Non-pigmented ciliary epithelial cell (primary cell): ENCODE measurements at regions not wholly inside any gene's neighbourhood (a gene's known extent, or its start where the extent isn't known, plus 50 kb on each side); places are given as distances from the start of the nearest gene placed in this dataset.
"Not testable (repeated sequence)": the region's sequence is repeated elsewhere in the genome, so short reads cannot be mapped to it uniquely, and the experiment has no call there.

Source experiments
- DNase-seq: peaks from one replicate; pipeline ENCODE4 v3.0.0-alpha.2; 2010; ENCODE audit warnings: low read depth

DNA sequence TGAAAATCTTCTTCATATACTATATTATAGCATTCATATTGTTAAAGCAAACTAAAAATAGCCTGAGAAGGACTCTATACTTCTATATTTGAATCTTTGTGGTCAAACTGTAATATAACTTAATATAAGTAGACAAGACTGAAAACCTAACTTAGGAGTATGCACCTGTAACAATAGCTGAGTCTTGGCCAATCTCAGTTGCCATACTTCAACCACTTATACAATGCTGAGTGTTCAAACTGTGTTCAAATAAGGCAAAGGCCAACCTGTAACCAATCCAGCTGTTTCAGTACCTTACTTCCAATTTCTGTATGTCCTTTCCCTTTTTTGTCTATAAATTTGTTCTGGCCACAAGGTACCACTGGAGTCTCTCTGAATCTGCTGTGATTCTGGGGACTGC, 1360.8 kb upstream of the CDH9 start:
- no peak for DNase-seq

DNA sequence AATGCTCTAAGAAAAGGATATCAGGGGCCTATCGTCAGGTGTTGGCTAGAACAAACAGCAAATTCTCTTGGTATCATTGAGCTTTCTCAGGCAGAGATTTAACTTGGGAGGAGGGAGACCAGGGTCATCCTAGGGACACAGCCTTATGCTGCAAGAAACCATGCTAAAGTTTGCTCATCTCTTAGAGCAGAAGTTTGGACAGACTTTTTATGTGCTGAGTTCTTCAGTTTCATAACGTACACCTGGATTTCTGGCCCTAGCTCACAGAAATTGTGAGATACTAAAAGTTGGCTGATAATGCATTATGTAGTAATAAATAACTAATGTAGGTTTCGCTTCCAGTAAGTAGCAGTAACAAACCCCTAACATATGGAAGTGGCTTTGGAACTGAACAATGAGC, 1359.8 kb upstream of the CDH9 start:
- peak; percentile 24 for DNase-seq

DNA sequence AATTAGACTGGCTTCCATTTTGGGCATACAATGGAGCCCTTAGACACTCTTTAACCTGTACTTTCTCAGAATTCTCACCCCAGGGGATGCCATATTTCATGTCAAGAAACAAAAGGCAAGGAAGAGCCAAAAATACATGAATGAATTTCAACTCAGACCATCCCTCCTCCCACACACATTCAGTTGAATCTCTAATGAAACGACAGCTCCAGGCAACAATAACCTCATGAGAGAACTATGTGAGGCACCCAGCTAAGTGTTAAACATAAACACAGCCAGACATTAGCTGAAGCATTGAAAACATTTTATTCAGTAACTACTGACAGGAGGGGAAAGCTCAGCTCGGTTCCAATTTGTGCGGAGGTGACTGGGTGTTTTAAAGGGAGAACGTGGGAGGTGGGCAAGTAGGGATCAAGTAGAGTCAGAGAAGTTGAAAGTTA, 1359.1 kb upstream of the CDH9 start:
- DNase-seq: peak; percentile 71

DNA sequence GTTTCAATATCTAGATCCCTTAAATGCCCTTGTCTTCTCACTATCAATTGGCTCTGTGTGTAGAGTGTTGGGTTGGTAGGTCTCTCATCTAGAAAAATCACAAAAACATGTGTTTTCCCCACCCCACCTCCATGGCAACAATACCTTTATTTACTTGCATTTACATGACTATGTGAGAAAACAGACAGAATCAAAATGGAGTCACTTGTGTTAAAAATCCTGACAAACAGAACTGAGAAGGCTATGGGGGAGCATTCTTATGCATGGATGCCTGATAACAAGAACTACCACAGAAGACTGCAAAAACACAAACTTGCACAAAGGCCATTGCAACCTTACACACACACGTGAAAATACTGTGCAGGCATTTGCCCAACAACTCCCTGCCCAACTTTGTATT, 1352.9 kb upstream of the CDH9 start:
- no peak for DNase-seq

DNA sequence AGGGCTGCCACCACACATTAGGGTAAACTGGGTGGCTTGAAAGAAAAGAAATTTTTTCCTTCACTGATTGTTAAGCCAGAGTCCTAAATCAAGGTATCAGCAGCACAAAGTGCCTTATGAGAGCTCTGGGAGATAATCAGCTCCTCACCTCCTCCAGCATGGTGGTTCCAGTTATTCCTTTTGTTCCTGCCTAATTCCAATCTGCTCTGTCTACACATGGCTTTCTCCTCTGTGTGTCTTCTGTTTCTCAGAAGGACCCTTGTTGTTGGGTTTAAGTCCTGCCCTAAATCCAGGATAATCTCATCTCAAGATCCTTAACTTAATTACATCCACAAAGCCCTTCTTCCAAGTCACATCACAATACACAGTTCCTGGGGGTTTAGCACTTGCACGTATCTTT, 1352.0 kb upstream of the CDH9 start:
- DNase-seq: no peak

DNA sequence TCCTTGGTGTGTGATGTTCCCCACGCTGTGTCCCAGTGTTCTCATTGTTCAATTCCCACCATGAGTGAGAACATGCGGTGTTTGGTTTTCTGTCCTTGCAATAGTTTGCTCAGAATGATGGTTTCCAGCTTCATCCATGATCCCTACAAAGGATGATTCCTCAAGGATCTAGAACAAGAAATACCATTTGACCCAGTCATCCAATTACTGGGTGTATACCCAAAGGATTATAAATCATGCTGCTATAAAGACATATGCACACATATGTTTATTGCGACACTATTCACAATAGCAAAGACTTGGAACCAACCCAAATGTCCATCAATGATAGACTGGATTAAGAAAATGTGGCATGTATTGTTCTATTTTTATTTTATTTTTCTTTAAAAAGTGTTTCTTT, 1351.3 kb upstream of the CDH9 start:
- not testable (repeated sequence) for DNase-seq

DNA sequence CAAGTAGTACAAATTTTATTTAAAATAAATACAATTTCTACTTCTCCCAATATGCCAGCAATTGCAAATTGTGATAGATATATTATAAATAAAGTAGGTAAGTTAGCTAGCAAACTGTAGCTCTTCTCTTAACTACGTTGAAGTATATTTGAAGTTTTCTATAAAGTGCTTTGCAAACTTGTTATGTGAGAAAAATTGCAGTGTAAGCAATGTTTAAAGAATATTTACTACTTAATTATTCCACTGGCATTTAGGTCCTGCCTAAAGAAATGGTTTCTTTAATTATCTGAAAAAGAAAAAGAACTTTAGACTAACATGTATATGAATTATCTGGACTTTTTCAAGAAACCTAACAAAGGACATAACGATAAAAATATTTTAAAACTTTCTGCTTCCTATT, 1350.0 kb upstream of the CDH9 start:
- DNase-seq: no peak

DNA sequence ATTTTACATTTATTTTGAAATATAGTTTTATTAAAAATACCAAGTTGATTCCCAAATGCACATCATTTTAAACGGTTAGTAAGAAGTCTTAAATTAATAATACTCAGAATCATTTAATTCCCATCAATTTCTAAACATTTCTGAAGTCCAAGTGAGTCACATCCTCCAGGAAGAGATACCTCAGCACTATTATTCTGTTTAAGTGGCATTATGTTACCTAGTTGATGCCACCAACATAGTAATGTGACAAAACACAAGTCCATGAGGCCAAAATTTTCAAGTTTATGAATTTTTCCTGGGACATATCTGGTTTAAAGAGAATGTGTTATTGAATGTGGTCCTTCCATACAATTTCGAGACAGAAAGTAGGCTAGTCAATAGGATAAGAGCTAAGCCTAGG, 1348.3 kb upstream of the CDH9 start:
- no peak for DNase-seq

DNA sequence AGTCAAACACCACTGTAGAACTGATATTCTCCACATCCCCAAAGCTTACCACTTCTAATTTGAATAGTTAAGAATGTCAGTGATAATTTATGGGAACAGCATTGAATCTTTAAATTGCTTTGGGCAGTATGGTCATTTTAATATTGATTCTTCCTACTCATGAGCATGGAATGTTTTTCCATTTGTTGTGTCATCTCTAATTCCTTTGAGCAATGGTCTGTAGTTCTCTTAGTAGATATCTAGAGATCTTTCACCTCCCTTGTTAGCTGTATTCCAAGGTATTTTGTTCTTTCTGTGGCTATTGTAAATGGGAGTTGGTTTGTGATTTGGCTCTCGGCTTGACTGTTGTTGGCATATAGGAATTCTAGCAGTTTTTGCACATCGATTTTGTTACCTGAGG, 1341.8 kb upstream of the CDH9 start:
- no peak for DNase-seq

DNA sequence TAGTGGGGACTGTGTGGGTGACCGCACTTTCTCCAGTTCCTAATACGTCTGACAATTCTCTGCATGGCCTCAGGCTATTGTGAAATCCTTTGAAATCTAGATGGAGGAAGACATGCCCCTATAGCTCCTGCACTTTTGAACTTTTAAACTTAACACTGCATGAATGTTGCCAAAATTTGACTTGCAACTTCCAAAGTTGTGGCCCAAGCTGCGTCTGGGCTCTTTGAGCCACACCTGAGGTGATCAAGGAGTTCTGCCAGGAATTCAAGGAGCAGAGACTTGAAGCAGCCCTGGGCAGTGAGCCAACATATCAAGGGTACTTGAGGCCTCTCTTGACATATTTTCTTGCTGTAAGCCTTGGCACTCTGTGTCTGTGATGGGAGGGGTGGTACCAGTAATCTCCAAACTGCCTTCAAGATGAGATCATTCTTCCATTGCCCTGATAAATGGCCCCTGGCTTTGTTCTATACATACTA, 1336.1 kb upstream of the CDH9 start:
- DNase-seq: no peak

DNA sequence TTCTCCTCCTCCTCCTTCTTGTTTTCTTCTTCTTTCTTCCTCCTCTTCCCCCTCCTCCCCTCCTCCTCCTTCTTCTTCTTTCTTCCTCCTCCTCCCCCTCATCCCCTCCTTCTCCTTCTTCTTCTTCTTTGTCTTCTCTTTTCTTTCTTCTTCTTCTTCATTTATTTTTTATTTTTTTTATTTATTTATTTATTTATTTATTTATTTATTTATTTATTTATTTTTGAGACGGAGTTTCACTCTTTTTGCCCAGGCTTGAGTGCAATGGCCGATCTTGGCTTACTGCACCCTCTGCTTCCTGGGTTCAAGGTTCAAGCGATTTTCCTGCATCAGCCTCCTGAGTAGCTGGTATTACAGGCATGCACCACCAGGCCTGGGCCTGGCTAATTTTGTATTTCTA, 1332.5 kb upstream of the CDH9 start:
- DNase-seq: no peak

DNA sequence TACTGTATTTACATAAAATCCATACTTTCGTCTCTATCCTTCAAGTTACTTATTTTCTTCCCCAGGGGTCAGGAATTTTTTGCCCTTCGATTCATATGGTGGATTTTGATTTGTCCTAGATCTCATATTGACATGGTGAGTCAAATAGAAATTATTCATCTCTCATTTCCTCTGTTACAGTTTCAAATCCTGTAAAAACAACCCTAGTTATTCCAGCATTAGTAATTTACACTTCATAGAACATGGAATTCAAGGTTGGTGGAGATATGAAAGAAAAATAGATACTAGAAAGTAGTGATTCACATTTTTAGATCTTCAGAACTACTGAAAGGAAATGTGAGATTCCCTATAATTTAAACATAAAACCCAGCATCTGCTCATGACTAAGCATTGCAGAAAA, 1331.0 kb upstream of the CDH9 start:
- DNase-seq: peak; percentile 34

DNA sequence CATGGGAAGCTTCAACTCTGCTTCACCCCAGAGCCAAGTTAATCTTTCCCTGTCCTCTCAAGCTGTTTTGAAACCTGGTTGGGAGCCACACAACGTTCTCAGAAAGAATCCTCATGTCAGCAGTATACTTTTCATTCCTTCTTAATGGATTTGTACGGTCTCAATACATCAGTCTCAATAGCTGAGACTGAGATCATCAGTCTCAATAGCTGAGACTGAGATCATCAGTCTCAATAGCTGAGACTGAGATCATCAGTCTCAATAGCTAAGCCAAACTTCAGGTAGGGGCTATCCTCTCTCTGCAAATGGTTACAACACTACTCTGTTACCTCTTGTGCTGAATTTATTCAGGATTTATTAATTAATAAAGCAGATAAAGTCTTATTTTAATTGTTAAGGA, 1317.4 kb upstream of the CDH9 start:
- DNase-seq: no peak

DNA sequence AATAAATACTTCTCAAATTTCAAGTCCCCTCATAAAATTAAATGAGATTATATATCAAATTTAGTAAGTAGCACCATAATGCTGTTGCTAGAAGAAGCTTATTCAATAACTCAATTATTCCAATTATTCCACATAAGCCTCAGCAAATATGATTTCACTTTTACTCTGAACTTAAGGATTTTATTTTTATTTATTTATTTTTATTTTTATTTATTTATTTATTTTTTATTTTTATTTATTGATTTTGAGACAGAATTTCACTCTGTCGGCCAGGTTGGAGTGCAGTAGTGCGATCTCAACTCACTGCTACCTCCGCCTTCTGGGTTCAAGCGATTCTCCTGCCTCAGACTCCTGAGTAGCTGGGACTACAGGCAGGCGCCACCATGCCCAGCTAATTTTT, 1308.3 kb upstream of the CDH9 start:
- no peak for DNase-seq

DNA sequence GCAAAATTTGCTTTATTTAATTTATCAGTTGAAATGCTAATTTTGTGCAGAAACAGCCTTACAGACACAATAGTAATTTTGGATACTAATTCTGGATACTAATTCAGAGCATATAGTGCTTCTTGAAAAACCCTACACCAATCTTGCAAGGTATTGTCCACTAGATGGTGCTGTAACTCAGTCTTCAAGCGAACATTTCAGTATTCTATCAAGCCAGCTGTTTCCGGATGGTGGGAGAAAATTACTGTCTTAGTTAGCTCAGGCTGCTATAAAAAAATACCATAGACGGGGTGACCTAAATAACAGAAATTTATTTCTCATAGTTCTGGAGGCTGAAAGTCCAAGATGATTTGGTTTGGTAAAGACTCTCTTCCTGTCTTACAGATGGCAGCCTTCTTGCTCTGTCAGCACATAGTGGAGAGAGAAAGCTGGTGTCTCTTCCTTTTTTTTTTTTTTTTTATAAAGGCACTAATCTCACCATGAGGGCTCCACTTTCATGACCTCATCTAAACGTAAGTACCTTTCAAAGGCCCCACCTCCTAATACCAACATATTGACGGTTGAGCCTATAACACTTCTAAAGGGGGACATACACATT, 1306.5 kb upstream of the CDH9 start:
- DNase-seq: peak; percentile 36

DNA sequence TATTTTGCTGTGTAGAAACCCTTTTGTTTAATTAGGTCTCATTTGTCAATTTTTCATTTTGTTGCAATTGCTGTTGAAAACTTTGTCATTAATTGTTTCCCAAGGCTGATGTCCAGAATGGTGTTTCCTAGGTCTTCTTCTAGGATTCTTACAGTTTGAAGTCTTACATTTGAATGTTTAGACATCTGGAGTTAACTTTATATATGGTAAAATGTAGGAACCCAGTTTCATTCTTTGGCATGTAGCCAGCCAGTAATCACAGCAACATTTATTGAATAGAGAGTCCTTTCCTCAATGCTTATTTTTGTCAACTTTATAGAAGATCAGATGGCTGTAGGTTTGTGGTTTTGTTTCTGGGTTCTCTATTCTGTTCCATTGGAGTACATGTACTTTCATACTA, 1290.8 kb upstream of the CDH9 start:
- no peak for DNase-seq

DNA sequence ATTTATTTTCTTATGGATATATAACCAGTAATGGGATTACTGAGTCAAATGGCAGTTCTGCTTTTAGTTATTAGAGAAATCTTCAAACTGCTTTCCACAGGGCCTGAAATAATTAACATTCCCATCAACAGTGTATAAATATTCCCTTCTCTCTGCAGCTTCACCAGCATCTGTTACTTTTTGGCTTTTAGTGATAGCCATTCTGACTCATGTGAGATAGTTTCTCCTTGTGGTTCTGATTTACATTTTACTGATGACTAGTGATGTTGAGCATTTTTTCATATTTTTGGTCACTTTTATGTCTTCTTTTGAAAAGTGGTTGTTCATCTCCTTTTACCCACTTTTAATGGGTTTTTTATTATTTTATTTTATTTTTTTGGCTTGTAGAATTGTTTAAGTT, 1290.3 kb upstream of the CDH9 start:
- no peak for DNase-seq

DNA sequence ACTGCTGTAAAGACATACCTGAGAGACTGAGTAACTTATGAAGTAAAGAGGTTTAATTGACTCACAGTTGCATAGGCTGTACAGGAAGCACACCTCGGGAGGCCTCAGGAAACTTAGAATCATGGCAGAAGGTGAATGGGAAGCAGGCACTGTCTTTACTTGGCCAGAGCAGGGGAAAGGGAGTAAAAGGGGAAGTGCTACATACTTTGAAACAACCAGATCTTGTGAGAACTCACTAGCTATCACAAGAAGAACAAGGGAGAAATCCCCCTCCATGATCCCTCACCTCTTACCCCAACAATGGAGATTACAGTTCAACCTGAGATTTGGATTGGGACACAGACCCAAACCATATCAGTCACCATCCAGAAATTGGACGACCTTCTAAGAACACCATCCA, 1285.8 kb upstream of the CDH9 start:
- no peak for DNase-seq

DNA sequence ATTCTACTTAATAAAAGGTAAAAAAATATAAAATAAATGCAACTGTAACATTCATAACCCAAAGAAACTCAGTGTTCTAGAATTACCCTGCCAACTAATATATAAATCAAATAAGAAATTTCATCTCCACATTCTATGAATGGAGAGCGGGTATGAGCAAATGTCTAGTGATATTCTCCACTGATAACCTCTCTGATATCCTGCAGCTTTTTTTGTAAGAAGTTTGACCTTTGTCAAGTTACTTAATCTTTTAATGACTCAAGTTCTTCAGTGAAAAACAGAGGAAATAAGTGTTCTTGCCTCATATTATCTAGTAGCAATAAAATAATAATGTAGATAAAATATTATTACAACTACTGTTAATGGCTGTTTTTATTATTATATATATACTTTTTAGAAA, 1275.6 kb upstream of the CDH9 start:
- DNase-seq: no peak

DNA sequence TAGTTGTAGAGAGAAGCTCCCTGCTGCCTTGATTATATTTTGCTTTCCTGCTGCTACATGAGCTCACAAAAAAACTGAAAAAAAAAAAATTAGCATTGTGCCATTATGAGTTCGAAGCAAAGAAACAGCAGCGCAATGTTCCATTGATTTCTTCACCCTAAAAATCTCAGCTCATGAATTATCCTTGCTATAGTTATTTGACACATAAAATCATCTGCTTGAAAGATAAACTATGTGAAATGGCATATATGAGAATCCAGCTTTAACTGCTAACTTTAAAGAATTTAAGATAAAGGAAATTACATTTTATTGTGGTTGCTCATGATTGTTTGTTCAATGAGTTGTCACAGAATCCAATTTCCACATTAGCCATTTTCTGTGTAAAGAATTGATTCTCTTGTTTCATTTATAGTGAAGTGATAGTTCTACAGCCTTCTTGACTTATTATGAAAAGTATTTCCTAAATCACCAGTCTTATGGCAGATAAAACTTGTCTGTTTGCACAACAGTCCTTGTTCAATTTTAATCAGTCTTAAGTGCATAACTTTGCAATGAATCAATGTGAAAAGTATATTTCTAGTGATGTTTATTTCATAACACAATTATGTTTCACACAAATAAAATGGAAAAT, 1275.0 kb upstream of the CDH9 start:
- no peak for DNase-seq

DNA sequence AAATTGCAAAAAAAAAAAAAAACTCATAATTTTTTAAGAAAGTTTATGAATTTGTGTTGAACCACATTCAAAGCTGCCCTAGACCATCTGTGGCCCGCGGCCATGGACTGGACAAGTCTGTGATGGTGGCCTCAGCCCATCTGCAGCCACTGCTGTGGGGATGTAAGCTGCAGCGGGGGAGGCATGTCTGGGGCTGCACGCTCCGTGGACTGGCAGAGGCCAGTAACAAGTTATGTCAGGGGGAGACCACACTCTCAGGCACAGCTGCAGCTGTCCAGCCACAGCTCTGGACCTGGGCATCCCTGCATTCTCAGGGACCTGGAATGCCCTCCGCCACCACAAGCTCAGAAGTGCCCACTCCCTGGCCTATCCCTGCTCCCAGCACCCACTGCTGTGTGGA, 1272.3 kb upstream of the CDH9 start:
- no peak for DNase-seq

DNA sequence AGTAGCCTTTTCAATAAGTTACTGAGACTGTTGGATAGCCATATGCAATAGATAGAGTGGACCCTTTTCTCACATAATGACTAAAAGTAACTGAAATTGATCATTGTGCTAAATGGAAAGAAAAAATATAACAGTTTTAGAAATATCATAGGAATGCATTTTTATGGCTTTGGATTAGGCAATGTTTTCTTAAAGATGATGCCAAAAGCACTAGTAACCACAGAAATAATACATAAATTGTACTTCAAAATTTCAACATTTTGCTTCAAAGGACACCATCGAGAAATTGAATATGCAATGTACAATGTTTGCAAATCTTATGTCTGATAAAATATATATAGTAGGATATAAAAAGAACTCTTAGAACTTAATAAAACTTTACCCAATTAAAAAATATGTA, 1267.5 kb upstream of the CDH9 start:
- no peak for DNase-seq

DNA sequence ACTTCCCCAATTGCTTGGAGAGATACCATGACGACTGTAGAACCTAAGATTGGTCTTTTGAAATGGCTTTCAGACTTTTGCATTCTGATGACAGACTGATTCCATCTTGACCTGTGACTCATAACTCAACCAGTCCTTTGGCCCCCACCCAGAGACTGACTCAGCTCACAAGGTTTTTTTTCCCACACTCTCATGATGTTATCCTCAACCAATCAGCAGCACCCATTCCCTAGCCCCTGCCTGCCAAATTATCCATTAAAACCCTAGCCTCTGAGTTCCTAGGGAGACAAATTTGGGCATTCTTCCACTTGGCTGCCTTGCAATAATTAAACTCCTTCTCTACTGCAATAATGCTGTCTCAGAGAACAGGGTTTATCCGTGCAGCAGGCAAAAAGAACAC, 1263.3 kb upstream of the CDH9 start:
- peak; percentile 79 for DNase-seq

DNA sequence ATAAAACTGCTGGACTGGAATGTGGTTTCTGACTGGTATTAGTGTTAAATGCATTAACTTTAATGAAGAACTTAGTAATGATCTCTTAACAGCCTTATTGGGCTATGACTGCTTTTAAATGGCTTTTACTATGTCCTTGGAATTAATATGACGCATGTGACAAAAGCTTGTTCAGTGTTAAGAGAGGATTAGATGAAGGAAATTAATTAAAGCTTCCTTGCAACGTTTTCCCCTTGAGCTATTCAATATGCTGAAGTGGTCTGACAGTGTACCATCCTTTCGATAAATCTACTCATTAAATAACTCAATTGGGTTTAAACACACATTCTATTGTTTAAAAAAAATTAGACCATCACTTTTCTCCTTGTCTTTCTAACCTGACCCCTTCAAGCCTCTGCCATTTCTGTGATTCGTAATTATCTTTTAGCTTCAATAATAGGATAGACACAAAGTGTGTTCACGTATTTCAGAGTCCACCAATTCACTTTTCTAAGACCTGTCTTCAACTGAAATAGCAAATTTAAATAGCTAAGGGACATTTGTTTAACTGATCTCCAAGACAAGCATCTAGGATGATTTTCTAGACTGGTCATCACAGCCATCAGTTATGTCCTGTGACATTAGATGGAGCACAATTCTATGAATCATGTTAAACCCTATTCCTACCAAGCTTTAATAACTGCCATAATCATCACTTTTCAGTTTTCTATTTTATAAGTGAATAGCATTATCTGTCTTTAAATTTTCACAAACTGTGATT, 1258.0 kb upstream of the CDH9 start:
- no peak for DNase-seq
